ENCODE measurements at regions not wholly inside any gene's neighbourhood (a gene's known extent, or its start where the extent isn't known, plus 50 kb on each side); places are given as distances from the start of the nearest gene placed in this dataset.

GRCh38 chr6:4637691-4638433, 138.3 kb upstream of the CDYL start:
- TF ChIP-seq EGR1 (IDR thresholded peaks at IDR 0.05) (no peak), CREB1 (IDR thresholded peaks at IDR 0.05; ENCODE audit: low read depth) (no peak), USF1 (IDR thresholded peaks at IDR 0.05) (no peak), REST (IDR thresholded peaks at IDR 0.05; ENCODE audit: low read depth) (no peak)

GRCh38 chr6:4636881-4637224, 139.4 kb upstream of the CDYL start:
- TF ChIP-seq CREB1 (IDR thresholded peaks at IDR 0.05; ENCODE audit: low read depth): no peak
- no peak for TF ChIP-seq REST (IDR thresholded peaks at IDR 0.05; ENCODE audit: low read depth)
- TF ChIP-seq EGR1 (IDR thresholded peaks at IDR 0.05): no peak
- TF ChIP-seq, protein P1, sequence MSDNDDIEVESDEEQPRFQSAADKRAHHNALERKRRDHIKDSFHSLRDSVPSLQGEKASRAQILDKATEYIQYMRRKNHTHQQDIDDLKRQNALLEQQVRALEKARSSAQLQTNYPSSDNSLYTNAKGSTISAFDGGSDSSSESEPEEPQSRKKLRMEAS (IDR thresholded peaks at IDR 0.05): no peak
- TF ChIP-seq TEAD4 (IDR thresholded peaks at IDR 0.05): no peak
- no peak for TF ChIP-seq RAD21 (IDR thresholded peaks at IDR 0.05; ENCODE audit: low read depth)
- no peak for TF ChIP-seq ZBTB7A (IDR thresholded peaks at IDR 0.05; ENCODE audit: low read depth)
- TF ChIP-seq YY1 (IDR thresholded peaks at IDR 0.05; ENCODE audit: low read depth): no peak
- TF ChIP-seq TAF1 (IDR thresholded peaks at IDR 0.05; ENCODE audit: low read depth): no peak
- TF ChIP-seq EP300 (IDR thresholded peaks at IDR 0.05; ENCODE audit: borderline replicate concordance): no peak
- TF ChIP-seq CEBPB (IDR thresholded peaks at IDR 0.05): no peak
- TF ChIP-seq FOXM1 (IDR thresholded peaks at IDR 0.05; ENCODE audit: borderline replicate concordance, low read depth): no peak
- no peak for TF ChIP-seq NFIC (IDR thresholded peaks at IDR 0.05)
- no peak for TF ChIP-seq TCF12 (IDR thresholded peaks at IDR 0.05; ENCODE audit: low read depth)
- no peak for TF ChIP-seq USF1 (IDR thresholded peaks at IDR 0.05)

- TF ChIP-seq EP300 (IDR thresholded peaks at IDR 0.05; ENCODE audit: borderline replicate concordance) (no peak), YY1 (IDR thresholded peaks at IDR 0.05; ENCODE audit: low read depth) (no peak)
Observed at GRCh38 chr6:4636191-4636880, 139.9 kb upstream of the CDYL start.

GRCh38 chr6:4635666-4636065, 140.5 kb upstream of the CDYL start:
- TF ChIP-seq EP300 (IDR thresholded peaks at IDR 0.05; ENCODE audit: borderline replicate concordance) (no peak), TCF12 (IDR thresholded peaks at IDR 0.05; ENCODE audit: low read depth) (no peak), USF1 (IDR thresholded peaks at IDR 0.05) (no peak), EGR1 (IDR thresholded peaks at IDR 0.05) (no peak), CEBPB (IDR thresholded peaks at IDR 0.05) (no peak), ZBTB7A (IDR thresholded peaks at IDR 0.05; ENCODE audit: low read depth) (no peak), REST (IDR thresholded peaks at IDR 0.05; ENCODE audit: low read depth) (no peak)
- TF ChIP-seq, protein P1 (IDR thresholded peaks at IDR 0.05): no peak
